ENCODE measurements at regions not wholly inside any gene's neighbourhood (a gene's known extent, or its start where the extent isn't known, plus 50 kb on each side); places are given as distances from the start of the nearest gene placed in this dataset.

- no peak for TF ChIP-seq CTCF (IDR thresholded peaks at IDR 0.05)
- no peak for TF ChIP-seq POLR2A (IDR thresholded peaks at IDR 0.05)
Measured at GRCh38 chr10:78895469-78895868, 173.3 kb upstream of the ZMIZ1 start.

Measured in testis (tissue), 2 donors.